HepG2 (cell line): ENCODE measurements at regions not wholly inside any gene's neighbourhood (a gene's known extent, or its start where the extent isn't known, plus 50 kb on each side); places are given as distances from the start of the nearest gene placed in this dataset.

Experiments used
- ATAC-seq: fragments of 200-7000 bp; cut with Tn5 transposase; 3 replicates; pipeline ENCODE4 v1.9.1; 2020; ENCODE audit warnings: mild to moderate bottlenecking, moderate library complexity
- BruUV-seq: library from RNA; stranded (reverse); fragments of 400-500 nt; replicated peaks from 2 replicates; lab custom pipeline; 2021; lab: Mats Ljungman, UMichigan
- CTCF ChIA-PET: fragments of 300-600 bp; formaldehyde crosslinking; extraction: SDS; loops from one replicate; lab custom pipeline; 2021; ENCODE audit warnings: low total read pairs, inconsistent platforms, low intra/inter-chr PET ratio; lab: Yijun Ruan, JAX
- POLR2A ChIA-PET: fragments of 350-600 bp; sonication (Branson Sonifier 250); formaldehyde crosslinking; loops from one replicate; lab custom pipeline; 2020; ENCODE audit warnings: antibody characterized with exemption, inconsistent platforms; lab: Yijun Ruan, JAX
- DNase-seq: peaks from one replicate; pipeline ENCODE4 v3.0.0-alpha.2; 2015; ENCODE audit warnings: low spot score
- FAIRE-seq: peaks from 3 replicates; lab custom pipeline; 2011; peaks lifted over from hg19 to GRCh38; lab: Jason Lieb, UNC
- H2AFZ ChIP-seq: one replicate; pipeline ENCODE4 v1.6.1; 2011; ENCODE audit warnings: low read length, inconsistent platforms
- H3K27ac ChIP-seq: fragments of 300-600 bp; 3 replicates; pipeline ENCODE4 v1.8.0; 2011; ENCODE audit warnings: mixed run types, mild to moderate bottlenecking, mixed read lengths, low read length, inconsistent platforms; ENCODE audit not compliant: insufficient read depth; ENCODE audit errors: extremely low read length
- H3K27me3 ChIP-seq, 2 experiments: fragments of 200-600 bp in 1 of 2; 2 replicates in 1 of 2; 3 replicates in 1 of 2; pipeline versions ENCODE4 v1.6.0 to v1.8.0; 2011; ENCODE audit warnings: low read length in 2 of 2, mild to moderate bottlenecking in 2 of 2, moderate library complexity in 2 of 2, inconsistent platforms in 1 of 2; ENCODE audit not compliant: insufficient read depth in 2 of 2, control insufficient read depth in 1 of 2
- H3K36me3 ChIP-seq, 2 experiments: fragments of 200-600 bp in 1 of 2; replicated peaks in 1 of 2; 2 replicates in 1 of 2; 3 replicates in 1 of 2; pipeline versions ENCODE4 v1.5.1 to v1.8.0; 2011; ENCODE audit warnings: low read length in 2 of 2, inconsistent platforms in 1 of 2; ENCODE audit not compliant: insufficient read depth in 2 of 2, control insufficient read depth in 1 of 2
- H3K4me1 ChIP-seq: 2 replicates; pipeline ENCODE4 v1.5.1; 2012; ENCODE audit warnings: low read length, inconsistent platforms; ENCODE audit not compliant: insufficient read depth
- H3K4me2 ChIP-seq: 2 replicates; pipeline ENCODE4 v1.6.0; 2011; ENCODE audit warnings: low read depth, low read length, inconsistent platforms
- H3K4me3 ChIP-seq, 3 experiments: fragments of 200-600 bp in 1 of 3; sonication (generic), shearing (Covaris generic) in 1 of 3; replicated peaks in 1 of 3; 2 replicates each; pipeline ENCODE4 v1.5.1; 2011 to 2016; ENCODE audit warnings: low read length in 3 of 3, inconsistent platforms in 2 of 3, low read depth in 2 of 3, mild to moderate bottlenecking in 2 of 3, control low read depth in 1 of 3, mixed read lengths in 1 of 3; ENCODE audit not compliant: insufficient read depth in 1 of 3
- H3K79me2 ChIP-seq: one replicate; pipeline ENCODE4 v1.6.1; 2011; ENCODE audit warnings: low read length, inconsistent platforms; ENCODE audit not compliant: insufficient read depth
- H3K9ac ChIP-seq: 2 replicates; pipeline ENCODE4 v1.6.0; 2011; ENCODE audit warnings: mild to moderate bottlenecking, low read depth, low read length, inconsistent platforms; ENCODE audit not compliant: insufficient read depth
- H3K9me3 ChIP-seq: 2 replicates; pipeline ENCODE4 v1.5.1; 2012; ENCODE audit warnings: mild to moderate bottlenecking, low read length
- H4K20me1 ChIP-seq: 2 replicates; pipeline ENCODE4 v1.6.0; 2011; ENCODE audit warnings: inconsistent platforms, mild to moderate bottlenecking, low read length, moderate library complexity; ENCODE audit not compliant: insufficient read depth
- CCDC6 ChIP-seq: sonication (generic); formaldehyde crosslinking; IDR thresholded peaks from 2 replicates; pipeline ENCODE4 v1.8.1; 2022; ENCODE audit warnings: mild to moderate bottlenecking, missing genetic modification reagents, moderate library complexity
- NR2F1 ChIP-seq, 2 experiments: fragments of 450-650 bp in 1 of 2; formaldehyde crosslinking in 1 of 2; IDR thresholded peaks; 2 replicates each; pipeline versions ENCODE4 v1.5.0 to v1.6.1; 2016 to 2020; ENCODE audit warnings: mild to moderate bottlenecking in 1 of 2, missing compliant biosample characterization in 1 of 2, missing genetic modification reagents in 1 of 2, moderate library complexity in 1 of 2
- PHF5A ChIP-seq: IDR thresholded peaks from one replicate; pipeline ENCODE4 v1.6.1; 2018; ENCODE audit warnings: low read depth, missing genetic modification reagents; ENCODE audit not compliant: unreplicated experiment
- POLR2AphosphoS2 ChIP-seq: IDR thresholded peaks from 2 replicates; pipeline ENCODE4 v1.6.1; 2011; ENCODE audit warnings: low read depth, low read length, improper control_type of control experiment
- SOX13 ChIP-seq, 3 experiments: fragments of 450-650 bp in 1 of 3; sonication (generic) in 1 of 3; formaldehyde crosslinking in 1 of 3; IDR thresholded peaks in 2 of 3; conservative IDR thresholded peaks in 1 of 3; 2 replicates each; pipeline versions ENCODE4 v1.5.0 to v1.6.1; 2016 to 2020; ENCODE audit warnings: antibody characterized with exemption in 1 of 3, mild to moderate bottlenecking in 1 of 3, missing compliant biosample characterization in 1 of 3, missing genetic modification reagents in 1 of 3, moderate library complexity in 1 of 3
- SOX5 ChIP-seq: IDR thresholded peaks from 2 replicates; pipeline ENCODE4 v1.6.1; 2016; ENCODE audit warnings: borderline replicate concordance
- SOX6 ChIP-seq, 2 experiments: fragments of 450-650 bp in 1 of 2; sonication (generic) in 1 of 2; formaldehyde crosslinking in 1 of 2; IDR thresholded peaks; 2 replicates each; pipeline versions ENCODE4 v1.4.0 to v1.6.1; 2017 to 2020; ENCODE audit warnings: antibody characterized with exemption in 1 of 2, mild to moderate bottlenecking in 1 of 2, missing genetic modification reagents in 1 of 2
- XBP1 ChIP-seq: sonication (generic); formaldehyde crosslinking; IDR thresholded peaks from 2 replicates; pipeline ENCODE4 v1.5.0; 2020; ENCODE audit warnings: missing genetic modification reagents
- ZFY ChIP-seq: sonication (generic); formaldehyde crosslinking; IDR thresholded peaks from 2 replicates; pipeline ENCODE4 v1.4.0; 2020; ENCODE audit warnings: missing genetic modification reagents
- ZNF282 ChIP-seq: fragments of 450-650 bp; IDR thresholded peaks from 2 replicates; pipeline ENCODE4 v1.6.1; 2018; ENCODE audit not compliant: partially characterized antibody
- ZNF501 ChIP-seq: sonication (generic); formaldehyde crosslinking; IDR thresholded peaks from 2 replicates; pipeline ENCODE4 v1.5.1; 2020; ENCODE audit warnings: mild to moderate bottlenecking, moderate library complexity, missing genetic modification reagents
- ZNF510 ChIP-seq: sonication (generic); formaldehyde crosslinking; IDR thresholded peaks from 2 replicates; pipeline ENCODE4 v1.4.0; 2020; ENCODE audit warnings: low read depth, mild to moderate bottlenecking, missing genetic modification reagents
- WGBS: methylation state at CpG from one replicate; pipeline ENCODE4 v1.1.6; 2017; ENCODE audit warnings: low lambda C conversion rate; 5-methylcytosine and 5-hydroxymethylcytosine counted together
- in situ Hi-C: cut with HindIII; loops from 2 replicates; pipeline ENCODE4 v1.10.0; 2017; ENCODE audit warnings: low pct_unique_long_range_greater_than_20kb; ENCODE audit not compliant: extremely low pct_ligation_motif_present
- intact Hi-C: fragments of 100-400 bp; cut with micrococcal nuclease; formaldehyde crosslinking; loops from one replicate; pipeline ENCODE4 v1.10.0; 2022; ENCODE audit not compliant: unreplicated experiment
- TF ChIP-seq, protein P1 (sequence below): sonication (generic); formaldehyde crosslinking; IDR thresholded peaks from 2 replicates; pipeline ENCODE4 v1.5.0; 2020; ENCODE audit warnings: mild to moderate bottlenecking, missing genetic modification reagents
- TF ChIP-seq, protein P2 (sequence below): sonication (generic); formaldehyde crosslinking; IDR thresholded peaks from 2 replicates; pipeline ENCODE4 v1.4.0; 2020; ENCODE audit warnings: missing genetic modification reagents

DNA sequence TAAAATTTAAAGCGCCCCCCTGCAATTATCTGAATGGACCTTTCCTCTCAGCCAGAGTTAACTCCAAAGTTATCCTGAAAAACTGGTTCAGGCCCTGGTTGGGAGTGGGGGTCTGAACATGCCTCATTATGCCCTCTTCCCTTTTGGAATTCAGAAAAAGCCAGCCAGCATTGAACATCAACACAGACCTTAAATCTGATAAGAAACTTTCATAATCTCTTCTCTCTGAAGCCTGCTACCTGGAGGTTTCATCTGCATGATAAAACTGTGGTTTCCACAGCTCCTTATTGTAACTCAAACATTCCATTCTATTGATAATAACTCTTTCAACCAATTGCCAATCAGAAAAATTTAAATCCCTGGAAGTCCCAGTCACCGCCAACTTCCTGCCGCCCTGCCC lies 133.3 kb downstream of the ARL4A start:
- TF ChIP-seq, protein P1, sequence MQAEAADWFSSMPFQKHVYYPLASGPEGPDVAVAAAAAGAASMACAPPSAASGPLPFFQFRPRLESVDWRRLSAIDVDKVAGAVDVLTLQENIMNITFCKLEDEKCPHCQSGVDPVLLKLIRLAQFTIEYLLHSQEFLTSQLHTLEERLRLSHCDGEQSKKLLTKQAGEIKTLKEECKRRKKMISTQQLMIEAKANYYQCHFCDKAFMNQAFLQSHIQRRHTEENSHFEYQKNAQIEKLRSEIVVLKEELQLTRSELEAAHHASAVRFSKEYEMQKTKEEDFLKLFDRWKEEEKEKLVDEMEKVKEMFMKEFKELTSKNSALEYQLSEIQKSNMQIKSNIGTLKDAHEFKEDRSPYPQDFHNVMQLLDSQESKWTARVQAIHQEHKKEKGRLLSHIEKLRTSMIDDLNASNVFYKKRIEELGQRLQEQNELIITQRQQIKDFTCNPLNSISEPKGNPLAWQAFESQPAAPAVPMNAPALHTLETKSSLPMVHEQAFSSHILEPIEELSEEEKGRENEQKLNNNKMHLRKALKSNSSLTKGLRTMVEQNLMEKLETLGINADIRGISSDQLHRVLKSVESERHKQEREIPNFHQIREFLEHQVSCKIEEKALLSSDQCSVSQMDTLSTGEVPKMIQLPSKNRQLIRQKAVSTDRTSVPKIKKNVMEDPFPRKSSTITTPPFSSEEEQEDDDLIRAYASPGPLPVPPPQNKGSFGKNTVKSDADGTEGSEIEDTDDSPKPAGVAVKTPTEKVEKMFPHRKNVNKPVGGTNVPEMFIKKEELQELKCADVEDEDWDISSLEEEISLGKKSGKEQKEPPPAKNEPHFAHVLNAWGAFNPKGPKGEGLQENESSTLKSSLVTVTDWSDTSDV: no peak
- no peak for TF ChIP-seq PHF5A
- no peak for TF ChIP-seq POLR2AphosphoS2
- no peak for TF ChIP-seq ZNF501 (CRISPR knock-in tag)
- no peak for TF ChIP-seq ZFY (CRISPR knock-in tag)
- TF ChIP-seq XBP1 (CRISPR knock-in tag): no peak
- Histone ChIP-seq H4K20me1 (no peaks in the 10 kb centered on the region), H3K4me3 (no peak overlapping the region), H3K4me2 (no peak overlapping the region), H3K27ac (no peak overlapping the region), H3K9me3 (no peaks in the 10 kb centered on the region), H3K4me1 (peaks cover 9% of the 10 kb centered on the region), H3K27me3 (no peaks in the 10 kb centered on the region), H3K36me3 (no peaks in the 10 kb centered on the region), H3K79me2 (no peaks in the 10 kb centered on the region), H2AFZ (no peak overlapping the region), H3K9ac (no peak overlapping the region)
- ChIA-PET CTCF (no interaction called here), POLR2A (no interaction called here)
- intact Hi-C loops: loop anchor here (5.0 kb wide), 1 partner anchor 183 kb away; no protein-coding TSS in a partner anchor
- no peak for ATAC-seq
- FAIRE-seq: no peak
- in situ Hi-C loops: no loop called here
- DNase-seq: no peak
- no TSS peak for BruUV-seq
- 92% methylated on average over 3 of the region's 3 CpGs for WGBS

DNA sequence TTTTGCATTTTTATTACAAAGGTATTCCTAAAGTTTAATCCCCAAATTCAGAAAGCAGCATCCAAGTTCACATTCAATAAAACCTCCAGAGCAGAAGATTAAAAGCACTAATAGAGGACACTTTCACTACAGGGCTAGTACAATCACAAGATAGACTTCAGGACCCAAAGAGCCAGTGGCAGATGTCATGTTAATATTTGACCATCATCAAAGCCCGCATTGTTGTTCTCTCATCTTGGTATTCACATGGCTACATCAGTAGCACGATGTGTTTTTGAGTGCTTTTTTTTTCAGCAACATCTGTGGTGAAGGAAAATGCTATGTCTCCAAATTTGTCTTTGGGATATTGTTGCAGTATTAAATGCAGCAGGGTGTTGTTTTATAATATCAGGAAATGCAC lies 134.3 kb downstream of the ARL4A start:
- Histone ChIP-seq H3K4me1 (peaks cover 9% of the 10 kb centered on the region), H3K4me2 (no peak overlapping the region), H3K27me3 (no peaks in the 10 kb centered on the region), H3K27ac (no peak overlapping the region), H3K36me3 (no peaks in the 10 kb centered on the region), H4K20me1 (no peaks in the 10 kb centered on the region), H3K9ac (no peak overlapping the region), H2AFZ (no peak overlapping the region), H3K79me2 (no peaks in the 10 kb centered on the region), H3K4me3 (no peak overlapping the region), H3K9me3 (no peaks in the 10 kb centered on the region)
- FAIRE-seq (peak; percentile 44), ATAC-seq (peak; percentile 76), DNase-seq (peak; percentile 44)
- in situ Hi-C loops (no loop called here), intact Hi-C loops (loop anchor here (5.0 kb wide), 1 partner anchor 184 kb away; no protein-coding TSS in a partner anchor)
- POLR2A ChIA-PET: no interaction called here
- 0% methylated on average over 2 of the region's 2 CpGs for WGBS
- no TSS peak for BruUV-seq
- CTCF ChIA-PET: no interaction called here
- no peak for TF ChIP-seq SOX13 (IDR thresholded peaks at IDR 0.05)
- peak in 1 of 2 experiments; percentile 36; a peak in 2 of 4 replicates for TF ChIP-seq SOX13 (CRISPR knock-in tag; conservative IDR thresholded peaks at IDR 0.05 in 1 of 2, IDR thresholded peaks at IDR 0.05 in 1 of 2)
- no peak for TF ChIP-seq SOX6 (IDR thresholded peaks at IDR 0.05)
- peak; percentile 16; the same call in 1 of the 2 replicates for TF ChIP-seq SOX6 (CRISPR knock-in tag; IDR thresholded peaks at IDR 0.05)
- no peak for TF ChIP-seq NR2F1 (CRISPR knock-in tag; IDR thresholded peaks at IDR 0.05)
- TF ChIP-seq SOX5 (CRISPR knock-in tag): peak; percentile 52; the same call in 1 of the 2 replicates
- no peak for TF ChIP-seq CCDC6 (CRISPR knock-in tag)
- TF ChIP-seq ZNF282: no peak
- TF ChIP-seq ZNF510 (CRISPR knock-in tag): no peak
- TF ChIP-seq, protein P2, sequence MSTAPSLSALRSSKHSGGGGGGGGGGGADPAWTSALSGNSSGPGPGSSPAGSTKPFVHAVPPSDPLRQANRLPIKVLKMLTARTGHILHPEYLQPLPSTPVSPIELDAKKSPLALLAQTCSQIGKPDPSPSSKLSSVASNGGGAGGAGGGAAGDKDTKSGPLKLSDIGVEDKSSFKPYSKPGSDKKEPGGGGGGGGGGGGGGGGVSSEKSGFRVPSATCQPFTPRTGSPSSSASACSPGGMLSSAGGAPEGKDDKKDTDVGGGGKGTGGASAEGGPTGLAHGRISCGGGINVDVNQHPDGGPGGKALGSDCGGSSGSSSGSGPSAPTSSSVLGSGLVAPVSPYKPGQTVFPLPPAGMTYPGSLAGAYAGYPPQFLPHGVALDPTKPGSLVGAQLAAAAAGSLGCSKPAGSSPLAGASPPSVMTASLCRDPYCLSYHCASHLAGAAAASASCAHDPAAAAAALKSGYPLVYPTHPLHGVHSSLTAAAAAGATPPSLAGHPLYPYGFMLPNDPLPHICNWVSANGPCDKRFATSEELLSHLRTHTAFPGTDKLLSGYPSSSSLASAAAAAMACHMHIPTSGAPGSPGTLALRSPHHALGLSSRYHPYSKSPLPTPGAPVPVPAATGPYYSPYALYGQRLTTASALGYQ (CRISPR knock-in tag): no peak
